ENCODE measurements at regions not wholly inside any gene's neighbourhood (a gene's known extent, or its start where the extent isn't known, plus 50 kb on each side); places are given as distances from the start of the nearest gene placed in this dataset.
"Not testable (repeated sequence)": the region's sequence is repeated elsewhere in the genome, so short reads cannot be mapped to it uniquely, and the experiment has no call there.

DNA sequence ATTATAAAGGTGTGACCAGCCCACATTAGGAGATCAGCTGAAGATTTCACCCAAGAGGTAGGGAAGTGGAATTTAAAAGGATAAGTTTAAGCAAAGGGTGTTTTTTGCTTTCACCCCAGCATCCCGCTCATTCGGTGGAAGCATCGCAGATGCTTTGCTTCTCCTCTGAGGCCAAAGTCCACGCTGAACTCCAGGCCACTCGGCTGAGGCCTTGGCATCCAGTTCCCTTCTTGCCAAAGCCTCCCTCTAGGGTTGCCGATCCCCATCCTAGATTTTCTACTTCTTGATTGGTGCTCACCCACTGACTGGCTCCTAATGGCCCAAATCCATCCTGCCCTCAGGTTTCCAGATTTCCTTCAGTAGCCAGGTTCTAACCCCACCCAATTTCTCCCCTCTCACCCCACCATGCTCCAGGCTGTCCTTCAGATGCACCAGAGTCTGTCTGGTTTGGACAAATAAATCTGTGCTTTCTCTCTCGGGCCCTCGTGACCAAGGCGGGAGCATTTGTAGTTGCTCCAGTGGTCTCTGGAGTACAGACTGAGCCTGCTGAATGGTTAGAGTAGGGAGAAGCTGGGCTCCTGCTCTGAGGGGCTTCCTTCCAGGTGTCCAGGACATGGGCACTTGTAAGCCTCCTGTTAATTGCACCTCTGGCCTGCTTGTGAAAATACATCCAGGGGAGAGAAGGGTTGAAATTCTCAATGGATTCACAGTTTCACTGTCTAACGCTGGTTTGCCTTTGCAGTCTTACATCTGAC, 193.2 kb downstream of the C1orf94 start:
- 86 to 87% methylated on average over 10 of the region's 10 CpGs for WGBS, 2 donors
- H3K4me3 ChIP-seq = no peak overlapping the region
- TF ChIP-seq, protein P1, sequence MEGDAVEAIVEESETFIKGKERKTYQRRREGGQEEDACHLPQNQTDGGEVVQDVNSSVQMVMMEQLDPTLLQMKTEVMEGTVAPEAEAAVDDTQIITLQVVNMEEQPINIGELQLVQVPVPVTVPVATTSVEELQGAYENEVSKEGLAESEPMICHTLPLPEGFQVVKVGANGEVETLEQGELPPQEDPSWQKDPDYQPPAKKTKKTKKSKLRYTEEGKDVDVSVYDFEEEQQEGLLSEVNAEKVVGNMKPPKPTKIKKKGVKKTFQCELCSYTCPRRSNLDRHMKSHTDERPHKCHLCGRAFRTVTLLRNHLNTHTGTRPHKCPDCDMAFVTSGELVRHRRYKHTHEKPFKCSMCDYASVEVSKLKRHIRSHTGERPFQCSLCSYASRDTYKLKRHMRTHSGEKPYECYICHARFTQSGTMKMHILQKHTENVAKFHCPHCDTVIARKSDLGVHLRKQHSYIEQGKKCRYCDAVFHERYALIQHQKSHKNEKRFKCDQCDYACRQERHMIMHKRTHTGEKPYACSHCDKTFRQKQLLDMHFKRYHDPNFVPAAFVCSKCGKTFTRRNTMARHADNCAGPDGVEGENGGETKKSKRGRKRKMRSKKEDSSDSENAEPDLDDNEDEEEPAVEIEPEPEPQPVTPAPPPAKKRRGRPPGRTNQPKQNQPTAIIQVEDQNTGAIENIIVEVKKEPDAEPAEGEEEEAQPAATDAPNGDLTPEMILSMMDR (IDR thresholded peaks at IDR 0.05) = no peak
- TF ChIP-seq POLR2A (IDR thresholded peaks at IDR 0.05) (no peak), EP300 (IDR thresholded peaks at IDR 0.05) (no peak)
- peak in 1 of 2 donors; percentile 1 for DNase-seq (ENCODE audit: low spot score in 2 of 2)
- no peak overlapping the region for H3K27ac ChIP-seq
- no peaks in the 10 kb centered on the region for H3K9me3 ChIP-seq
- no peaks in the 10 kb centered on the region for H3K27me3 ChIP-seq
- H3K36me3 ChIP-seq = no peaks in the 10 kb centered on the region
- no peaks in the 10 kb centered on the region for H3K4me1 ChIP-seq

DNA sequence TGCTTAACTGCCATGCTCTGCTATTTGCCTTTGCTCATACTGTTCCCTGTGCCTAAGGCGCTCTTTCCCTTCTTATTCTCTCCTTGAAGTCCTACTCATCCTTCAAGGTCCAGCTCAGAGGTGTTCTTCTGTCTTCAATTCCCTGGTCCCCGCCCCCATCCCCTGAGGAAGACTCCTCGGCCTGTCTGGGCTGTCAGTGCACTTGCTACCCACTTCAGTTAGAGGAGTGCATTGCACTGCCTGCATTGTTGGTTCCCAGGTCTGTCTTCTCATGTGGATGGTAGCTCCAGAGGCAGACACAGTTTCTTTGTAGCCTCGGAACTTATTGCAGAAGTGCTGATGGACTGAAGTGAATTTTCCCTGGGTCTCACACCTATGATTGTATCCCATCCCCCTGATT, 194.0 kb downstream of the C1orf94 start:
- H3K4me1 ChIP-seq = no peaks in the 10 kb centered on the region
- no peak overlapping the region for H3K4me3 ChIP-seq
- H3K36me3 ChIP-seq = no peaks in the 10 kb centered on the region
- no peak overlapping the region for H3K27ac ChIP-seq
- TF ChIP-seq POLR2A (IDR thresholded peaks at IDR 0.05) (no peak), EP300 (IDR thresholded peaks at IDR 0.05) (no peak)
- TF ChIP-seq, protein P1 (IDR thresholded peaks at IDR 0.05) = no peak
- H3K27me3 ChIP-seq = no peaks in the 10 kb centered on the region
- H3K9me3 ChIP-seq = no peaks in the 10 kb centered on the region
- DNase-seq (ENCODE audit: low spot score in 2 of 2) = peak in 1 of 2 donors; percentile 2
- 73 to 83% methylated on average over 4 of the region's 4 CpGs for WGBS, 2 donors

DNA sequence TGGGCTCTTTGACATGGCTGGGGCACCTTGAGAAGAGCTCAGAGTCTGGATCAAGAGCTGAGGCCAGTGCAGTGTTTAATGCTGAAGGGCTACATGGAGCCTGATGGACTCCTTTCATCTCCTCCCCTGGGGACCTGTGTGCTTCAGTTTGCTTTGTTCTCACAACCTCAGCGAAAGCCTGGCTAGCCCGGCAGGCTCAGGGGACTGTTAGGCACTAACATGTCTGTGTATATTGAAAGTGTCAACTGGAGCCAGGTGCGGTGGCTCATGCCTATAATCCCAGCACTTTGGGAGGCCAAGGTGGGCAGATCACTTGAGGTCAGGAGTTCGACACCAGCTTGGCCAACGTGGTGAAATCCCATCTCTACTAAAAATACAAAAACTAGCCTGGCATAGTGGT, 194.5 kb downstream of the C1orf94 start:
- H3K9me3 ChIP-seq; DNase-seq (ENCODE audit: low spot score in 2 of 2); H3K4me1 ChIP-seq; H3K27ac ChIP-seq; H3K36me3 ChIP-seq; H3K4me3 ChIP-seq; H3K27me3 ChIP-seq: not testable (repeated sequence)
- WGBS, 2 donors = 60 to 77% methylated on average over 5 of the region's 5 CpGs

DNA sequence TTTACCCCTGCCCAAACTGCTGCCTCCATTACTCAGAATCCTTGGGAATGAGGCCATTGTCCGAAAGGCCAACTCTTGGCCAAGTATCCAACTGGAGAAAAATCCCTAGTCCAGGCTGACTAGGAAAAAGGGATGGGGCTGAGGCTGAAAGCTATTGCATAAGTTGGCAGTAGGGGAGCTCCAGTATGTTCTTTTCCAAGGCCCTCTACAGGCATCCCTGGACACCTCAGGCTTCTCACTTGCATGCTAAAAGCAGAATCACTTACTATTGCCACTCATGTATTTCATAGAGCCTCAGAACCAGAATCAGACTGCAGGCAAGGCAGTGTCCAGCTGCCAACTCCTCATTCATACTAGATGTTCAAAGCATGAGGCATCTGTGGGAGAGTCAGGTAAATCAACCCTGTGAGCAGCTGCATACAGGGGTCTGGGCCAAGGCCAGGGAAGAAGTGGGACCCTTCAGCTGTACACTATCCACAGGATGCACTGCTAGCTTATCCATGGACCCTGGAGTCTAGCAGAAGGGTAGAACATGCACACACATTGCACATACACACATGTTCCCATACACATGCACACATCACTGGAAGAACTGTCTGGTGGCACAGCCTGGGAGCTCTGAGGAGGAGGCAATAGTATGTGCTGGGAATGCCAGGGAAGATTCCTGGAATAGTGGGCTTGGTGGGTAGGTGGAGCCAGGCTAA, 195.3 kb downstream of the C1orf94 start:
- WGBS, 2 donors = 62 to 77% methylated on average over 1 of the region's 1 CpG
- DNase-seq (ENCODE audit: low spot score in 2 of 2) = peak in 1 of 2 donors; percentile 2
- H3K27ac ChIP-seq = no peak overlapping the region

DNA sequence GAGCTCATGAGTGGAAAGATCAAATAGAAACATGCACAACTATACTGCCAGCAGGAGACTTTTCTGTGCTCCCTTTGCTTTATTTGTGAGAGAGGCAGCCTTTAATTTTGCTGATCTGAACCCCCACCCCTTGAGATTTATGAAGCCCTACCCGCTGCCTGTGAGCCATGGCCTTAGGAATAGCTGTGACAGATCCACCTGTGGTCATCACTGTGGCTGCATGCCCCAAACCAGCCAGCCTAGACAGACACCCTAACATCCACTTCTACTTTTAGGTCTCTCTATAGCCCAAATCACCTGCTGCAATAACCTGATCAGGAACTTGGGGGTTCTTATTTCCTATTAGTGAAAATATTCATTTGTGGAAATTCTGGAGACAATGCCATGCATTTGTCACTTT, 196.2 kb downstream of the C1orf94 start:
- H3K4me3 ChIP-seq = no peak overlapping the region
- no peak overlapping the region for H3K27ac ChIP-seq
- H3K9me3 ChIP-seq = no peaks in the 10 kb centered on the region
- DNase-seq (ENCODE audit: low spot score in 2 of 2) = no peak
- no peaks in the 10 kb centered on the region for H3K27me3 ChIP-seq
- H3K36me3 ChIP-seq = no peaks in the 10 kb centered on the region
- no peaks in the 10 kb centered on the region for H3K4me1 ChIP-seq
- TF ChIP-seq, protein P1 (IDR thresholded peaks at IDR 0.05) = no peak
- no peak for TF ChIP-seq EP300 (IDR thresholded peaks at IDR 0.05)
- no peak for TF ChIP-seq POLR2A (IDR thresholded peaks at IDR 0.05)
- WGBS, 2 donors = 57 to 60% methylated on average over 1 of the region's 1 CpG

More for the DNA sequence above, 195.3 kb downstream of the C1orf94 start:
- no peaks in the 10 kb centered on the region for H3K4me1 ChIP-seq
- H3K27me3 ChIP-seq = no peaks in the 10 kb centered on the region
- H3K9me3 ChIP-seq = no peaks in the 10 kb centered on the region
- H3K4me3 ChIP-seq = no peak overlapping the region
- no peaks in the 10 kb centered on the region for H3K36me3 ChIP-seq
- no peak for TF ChIP-seq POLR2A (IDR thresholded peaks at IDR 0.05)
- TF ChIP-seq, protein P1 (IDR thresholded peaks at IDR 0.05) = no peak
